Breast epithelium (tissue), 3 donors: ENCODE measurements at regions not wholly inside any gene's neighbourhood (a gene's known extent, or its start where the extent isn't known, plus 50 kb on each side); places are given as distances from the start of the nearest gene placed in this dataset.

Experiments used
- POLR2A ChIP-seq: fragments of 450-650 bp; IDR thresholded peaks from one replicate; pipeline ENCODE4 v1.6.1; 2016; ENCODE audit warnings: antibody characterized with exemption, mild to moderate bottlenecking, moderate library complexity
- POLR2AphosphoS5 ChIP-seq, 3 donors: sonication (generic); formaldehyde crosslinking; IDR thresholded peaks; one replicate each; pipeline ENCODE4 v1.6.1; 2017; ENCODE audit warnings: antibody characterized with exemption in 3 of 3
- TF ChIP-seq, protein P1 (sequence below), 3 donors: fragments of 450-650 bp; IDR thresholded peaks; one replicate each; pipeline ENCODE4 v1.5.1; 2016 to 2017; ENCODE audit warnings: antibody characterized with exemption in 3 of 3, mild to moderate bottlenecking in 3 of 3, moderate library complexity in 3 of 3

DNA sequence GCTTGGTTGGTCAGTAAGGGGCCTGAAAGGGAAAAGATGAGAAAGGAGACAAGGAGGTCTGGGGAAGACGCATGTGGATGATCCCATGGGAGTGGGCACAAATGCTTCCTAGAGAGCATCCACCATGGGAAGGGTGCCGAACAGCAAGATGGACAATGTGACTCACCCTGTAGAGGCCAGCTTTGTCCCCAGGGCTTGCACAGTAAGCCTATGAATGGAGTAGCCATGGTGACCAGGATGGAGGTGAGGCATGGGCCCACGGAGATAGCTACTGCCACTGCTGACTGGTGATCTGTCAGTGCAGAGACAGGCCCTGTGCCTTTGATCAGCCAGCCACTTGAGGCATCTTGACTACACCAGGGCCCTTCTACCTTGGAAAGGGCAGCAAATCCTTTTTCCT is 172.6 kb downstream of the HAUS1 start:
- TF ChIP-seq, protein P1, sequence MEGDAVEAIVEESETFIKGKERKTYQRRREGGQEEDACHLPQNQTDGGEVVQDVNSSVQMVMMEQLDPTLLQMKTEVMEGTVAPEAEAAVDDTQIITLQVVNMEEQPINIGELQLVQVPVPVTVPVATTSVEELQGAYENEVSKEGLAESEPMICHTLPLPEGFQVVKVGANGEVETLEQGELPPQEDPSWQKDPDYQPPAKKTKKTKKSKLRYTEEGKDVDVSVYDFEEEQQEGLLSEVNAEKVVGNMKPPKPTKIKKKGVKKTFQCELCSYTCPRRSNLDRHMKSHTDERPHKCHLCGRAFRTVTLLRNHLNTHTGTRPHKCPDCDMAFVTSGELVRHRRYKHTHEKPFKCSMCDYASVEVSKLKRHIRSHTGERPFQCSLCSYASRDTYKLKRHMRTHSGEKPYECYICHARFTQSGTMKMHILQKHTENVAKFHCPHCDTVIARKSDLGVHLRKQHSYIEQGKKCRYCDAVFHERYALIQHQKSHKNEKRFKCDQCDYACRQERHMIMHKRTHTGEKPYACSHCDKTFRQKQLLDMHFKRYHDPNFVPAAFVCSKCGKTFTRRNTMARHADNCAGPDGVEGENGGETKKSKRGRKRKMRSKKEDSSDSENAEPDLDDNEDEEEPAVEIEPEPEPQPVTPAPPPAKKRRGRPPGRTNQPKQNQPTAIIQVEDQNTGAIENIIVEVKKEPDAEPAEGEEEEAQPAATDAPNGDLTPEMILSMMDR (IDR thresholded peaks at IDR 0.05), result no peak
- no peak for TF ChIP-seq POLR2AphosphoS5 (IDR thresholded peaks at IDR 0.05)
- no peak for TF ChIP-seq POLR2A
